SK-N-SH treated with all-trans-retinoic acid at 6 μM for 48 hours (cell line): ENCODE measurements at regions not wholly inside any gene's neighbourhood (a gene's known extent, or its start where the extent isn't known, plus 50 kb on each side); places are given as distances from the start of the nearest gene placed in this dataset.

Experiments used
- ATAC-seq: fragments of 200-7000 bp; cut with Tn5 transposase; 3 replicates; pipeline ENCODE4 v1.9.1; 2020; ENCODE audit warnings: mild to moderate bottlenecking, moderate library complexity
- BACH2 ChIP-seq: fragments of 250-450 bp; sonication (Bioruptor Pico); IDR thresholded peaks from 2 replicates; pipeline ENCODE4 v1.9.0; 2021; ENCODE audit warnings: mild to moderate bottlenecking, borderline replicate concordance
- CREB5 ChIP-seq: fragments of 250-450 bp; sonication (Bioruptor Pico); IDR thresholded peaks from 2 replicates; pipeline ENCODE4 v1.5.1; 2020; ENCODE audit warnings: low read depth, mild to moderate bottlenecking, moderate library complexity
- CSDC2 ChIP-seq: fragments of 250-450 bp; sonication (Bioruptor Pico); IDR thresholded peaks from 2 replicates; pipeline ENCODE4 v1.5.0; 2020; ENCODE audit warnings: mild to moderate bottlenecking, moderate library complexity
- ESRRG ChIP-seq: fragments of 250-450 bp; sonication (Bioruptor Pico); IDR thresholded peaks from 2 replicates; pipeline ENCODE4 v1.6.1; 2021; ENCODE audit warnings: mild to moderate bottlenecking
- PPARA ChIP-seq: fragments of 250-450 bp; sonication (Bioruptor Pico); IDR thresholded peaks from 2 replicates; pipeline ENCODE4 v1.5.0; 2020; ENCODE audit warnings: mild to moderate bottlenecking, borderline replicate concordance
- SNAI2 ChIP-seq: fragments of 250-450 bp; sonication (Bioruptor Pico); IDR thresholded peaks from 2 replicates; pipeline ENCODE4 v1.5.0; 2020; ENCODE audit warnings: mild to moderate bottlenecking, moderate library complexity
- TCF4 ChIP-seq: fragments of 250-450 bp; sonication (Bioruptor Pico); IDR thresholded peaks from 2 replicates; pipeline ENCODE4 v1.8.0; 2021; ENCODE audit warnings: mild to moderate bottlenecking, moderate library complexity, borderline replicate concordance
- TOX ChIP-seq: fragments of 250-450 bp; sonication (Bioruptor Pico); IDR thresholded peaks from 2 replicates; pipeline ENCODE4 v1.8.0; 2021; ENCODE audit warnings: mild to moderate bottlenecking, moderate library complexity, borderline replicate concordance
- TSHZ2 ChIP-seq: fragments of 250-450 bp; sonication (Bioruptor Pico); IDR thresholded peaks from 2 replicates; pipeline ENCODE4 v1.5.0; 2020; ENCODE audit warnings: mild to moderate bottlenecking, moderate library complexity
- ZC3H10 ChIP-seq: fragments of 250-450 bp; sonication (Bioruptor Pico); IDR thresholded peaks from 2 replicates; pipeline ENCODE4 v1.5.1; 2021; ENCODE audit warnings: mild to moderate bottlenecking, moderate library complexity
- ZFP3 ChIP-seq: fragments of 250-450 bp; sonication (Bioruptor Pico); IDR thresholded peaks from 2 replicates; pipeline ENCODE4 v1.5.0; 2020; ENCODE audit warnings: mild to moderate bottlenecking, moderate library complexity
- ZNF565 ChIP-seq: fragments of 450-650 bp; formaldehyde crosslinking; conservative IDR thresholded peaks from 2 replicates; pipeline ENCODE4 v1.5.0; 2020; ENCODE audit warnings: low read depth, mild to moderate bottlenecking, moderate library complexity
- ZNF8 ChIP-seq: fragments of 450-650 bp; formaldehyde crosslinking; IDR thresholded peaks from 2 replicates; pipeline ENCODE4 v1.5.0; 2020; ENCODE audit warnings: mild to moderate bottlenecking, moderate library complexity
- TF ChIP-seq, protein P1 (sequence below): fragments of 250-450 bp; sonication (Bioruptor Pico); IDR thresholded peaks from 2 replicates; pipeline ENCODE4 v1.5.1; 2021; ENCODE audit warnings: mild to moderate bottlenecking, moderate library complexity
- TF ChIP-seq, protein P2 (sequence below): fragments of 250-450 bp; sonication (Bioruptor Pico); IDR thresholded peaks from 2 replicates; pipeline ENCODE4 v1.8.0; 2020; ENCODE audit warnings: mild to moderate bottlenecking, moderate library complexity, borderline replicate concordance
- TF ChIP-seq, protein P3 (sequence below): fragments of 250-450 bp; sonication (Bioruptor Pico); IDR thresholded peaks from 2 replicates; pipeline ENCODE4 v1.8.0; 2021; ENCODE audit warnings: low read depth, mild to moderate bottlenecking, moderate library complexity, borderline replicate concordance

DNA sequence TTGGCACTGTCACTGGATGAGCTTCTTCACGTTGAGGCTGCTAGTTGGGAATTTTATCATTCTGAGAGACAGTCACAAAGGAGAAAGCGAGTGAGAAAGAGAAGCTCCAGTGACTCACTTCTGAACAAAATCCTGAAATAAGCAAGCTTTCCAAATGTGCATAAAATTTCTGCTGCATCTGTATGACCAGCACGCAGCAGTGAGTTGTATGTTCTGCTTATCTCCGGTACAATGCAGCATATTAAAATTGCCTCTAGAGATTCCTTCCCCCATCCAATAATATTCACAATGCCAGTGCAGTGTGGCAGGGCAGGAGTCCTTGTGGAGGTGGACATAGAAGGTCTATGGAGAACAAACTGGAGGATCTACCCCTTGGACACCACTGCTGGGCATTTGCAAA lies 290.5 kb downstream of the ADGB start:
- TF ChIP-seq PPARA (CRISPR knock-in tag) = no peak
- TF ChIP-seq, protein P1, sequence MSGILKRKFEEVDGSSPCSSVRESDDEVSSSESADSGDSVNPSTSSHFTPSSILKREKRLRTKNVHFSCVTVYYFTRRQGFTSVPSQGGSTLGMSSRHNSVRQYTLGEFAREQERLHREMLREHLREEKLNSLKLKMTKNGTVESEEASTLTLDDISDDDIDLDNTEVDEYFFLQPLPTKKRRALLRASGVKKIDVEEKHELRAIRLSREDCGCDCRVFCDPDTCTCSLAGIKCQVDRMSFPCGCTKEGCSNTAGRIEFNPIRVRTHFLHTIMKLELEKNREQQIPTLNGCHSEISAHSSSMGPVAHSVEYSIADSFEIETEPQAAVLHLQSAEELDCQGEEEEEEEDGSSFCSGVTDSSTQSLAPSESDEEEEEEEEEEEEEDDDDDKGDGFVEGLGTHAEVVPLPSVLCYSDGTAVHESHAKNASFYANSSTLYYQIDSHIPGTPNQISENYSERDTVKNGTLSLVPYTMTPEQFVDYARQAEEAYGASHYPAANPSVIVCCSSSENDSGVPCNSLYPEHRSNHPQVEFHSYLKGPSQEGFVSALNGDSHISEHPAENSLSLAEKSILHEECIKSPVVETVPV (CRISPR knock-in tag) = no peak
- TF ChIP-seq ZC3H10 (CRISPR knock-in tag) = no peak
- no peak for TF ChIP-seq TCF4 (CRISPR knock-in tag)
- TF ChIP-seq, protein P2, sequence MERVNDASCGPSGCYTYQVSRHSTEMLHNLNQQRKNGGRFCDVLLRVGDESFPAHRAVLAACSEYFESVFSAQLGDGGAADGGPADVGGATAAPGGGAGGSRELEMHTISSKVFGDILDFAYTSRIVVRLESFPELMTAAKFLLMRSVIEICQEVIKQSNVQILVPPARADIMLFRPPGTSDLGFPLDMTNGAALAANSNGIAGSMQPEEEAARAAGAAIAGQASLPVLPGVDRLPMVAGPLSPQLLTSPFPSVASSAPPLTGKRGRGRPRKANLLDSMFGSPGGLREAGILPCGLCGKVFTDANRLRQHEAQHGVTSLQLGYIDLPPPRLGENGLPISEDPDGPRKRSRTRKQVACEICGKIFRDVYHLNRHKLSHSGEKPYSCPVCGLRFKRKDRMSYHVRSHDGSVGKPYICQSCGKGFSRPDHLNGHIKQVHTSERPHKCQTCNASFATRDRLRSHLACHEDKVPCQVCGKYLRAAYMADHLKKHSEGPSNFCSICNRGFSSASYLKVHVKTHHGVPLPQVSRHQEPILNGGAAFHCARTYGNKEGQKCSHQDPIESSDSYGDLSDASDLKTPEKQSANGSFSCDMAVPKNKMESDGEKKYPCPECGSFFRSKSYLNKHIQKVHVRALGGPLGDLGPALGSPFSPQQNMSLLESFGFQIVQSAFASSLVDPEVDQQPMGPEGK (CRISPR knock-in tag) = no peak
- no peak for TF ChIP-seq ZNF565 (CRISPR knock-in tag)
- no peak for TF ChIP-seq ESRRG (CRISPR knock-in tag)
- TF ChIP-seq ZNF8 (CRISPR knock-in tag) = no peak
- TF ChIP-seq BACH2 (CRISPR knock-in tag) = no peak
- TF ChIP-seq, protein P3, sequence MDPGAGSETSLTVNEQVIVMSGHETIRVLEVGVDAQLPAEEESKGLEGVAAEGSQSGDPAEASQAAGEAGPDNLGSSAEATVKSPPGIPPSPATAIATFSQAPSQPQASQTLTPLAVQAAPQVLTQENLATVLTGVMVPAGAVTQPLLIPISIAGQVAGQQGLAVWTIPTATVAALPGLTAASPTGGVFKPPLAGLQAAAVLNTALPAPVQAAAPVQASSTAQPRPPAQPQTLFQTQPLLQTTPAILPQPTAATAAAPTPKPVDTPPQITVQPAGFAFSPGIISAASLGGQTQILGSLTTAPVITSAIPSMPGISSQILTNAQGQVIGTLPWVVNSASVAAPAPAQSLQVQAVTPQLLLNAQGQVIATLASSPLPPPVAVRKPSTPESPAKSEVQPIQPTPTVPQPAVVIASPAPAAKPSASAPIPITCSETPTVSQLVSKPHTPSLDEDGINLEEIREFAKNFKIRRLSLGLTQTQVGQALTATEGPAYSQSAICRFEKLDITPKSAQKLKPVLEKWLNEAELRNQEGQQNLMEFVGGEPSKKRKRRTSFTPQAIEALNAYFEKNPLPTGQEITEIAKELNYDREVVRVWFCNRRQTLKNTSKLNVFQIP = no peak
- no peak for TF ChIP-seq CREB5 (CRISPR knock-in tag)
- no peak for TF ChIP-seq TSHZ2 (CRISPR knock-in tag)
- no peak for TF ChIP-seq TOX (CRISPR knock-in tag)
- TF ChIP-seq, all 23 proteins: peak for 0
- no peak for ATAC-seq

DNA sequence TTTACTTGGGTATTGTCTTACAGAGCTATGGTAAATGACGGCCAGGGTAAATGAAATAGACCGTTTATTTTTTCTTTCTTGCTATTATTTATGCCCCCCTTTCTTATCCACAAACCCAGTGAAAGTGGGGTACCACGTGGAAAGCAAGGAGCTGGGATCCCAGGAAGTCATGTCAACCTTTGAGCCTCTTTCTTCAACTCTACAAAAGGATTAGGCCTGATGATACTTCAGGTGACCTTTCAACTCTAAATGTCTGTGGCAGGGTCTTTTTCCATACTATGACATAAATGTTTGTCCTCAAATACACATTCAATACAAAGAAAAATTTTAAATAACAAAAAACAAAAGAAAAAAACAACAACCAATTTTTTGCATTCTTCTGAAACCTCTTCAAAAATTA lies 291.4 kb downstream of the ADGB start:
- ATAC-seq = no peak
- TF ChIP-seq ZFP3 (CRISPR knock-in tag) (no peak), SNAI2 (CRISPR knock-in tag) (no peak), TSHZ2 (CRISPR knock-in tag) (no peak), ZNF8 (CRISPR knock-in tag) (no peak), ESRRG (CRISPR knock-in tag) (no peak), TCF4 (CRISPR knock-in tag) (no peak), CSDC2 (CRISPR knock-in tag) (no peak), ZC3H10 (CRISPR knock-in tag) (no peak), PPARA (CRISPR knock-in tag) (no peak)
- TF ChIP-seq, protein P2 (CRISPR knock-in tag) = no peak
